NCI-H446 treated with DMSO at 0.1 percent for 48 hours (cell line): ENCODE measurements at regions not wholly inside any gene's neighbourhood (a gene's known extent, or its start where the extent isn't known, plus 50 kb on each side); places are given as distances from the start of the nearest gene placed in this dataset.

ENCODE experiments used
- DNase-seq: peaks from one replicate; lab custom pipeline; 2025; lab: John Stamatoyannopoulos, UW

GRCh38 chr3:67791620-67792019, 137.2 kb upstream of the SUCLG2 start:
- no peak for DNase-seq

- no peak for DNase-seq
Observed at GRCh38 chr3:67790043-67790442, 135.6 kb upstream of the SUCLG2 start.

GRCh38 chr3:67788396-67788795, 134.0 kb upstream of the SUCLG2 start:
- no peak for DNase-seq

- DNase-seq, result no peak
Observed at GRCh38 chr3:67783281-67784250, 129.2 kb upstream of the SUCLG2 start.

GRCh38 chr3:67781871-67782270, 127.5 kb upstream of the SUCLG2 start:
- DNase-seq, result no peak

GRCh38 chr3:67781218-67781617, 126.8 kb upstream of the SUCLG2 start:
- DNase-seq, result no peak

- no peak for DNase-seq
Observed at GRCh38 chr3:67774676-67775075, 120.3 kb upstream of the SUCLG2 start.

GRCh38 chr3:67765575-67765974, 111.2 kb upstream of the SUCLG2 start:
- no peak for DNase-seq

GRCh38 chr3:67745296-67745695, 90.9 kb upstream of the SUCLG2 start:
- no peak for DNase-seq

- no peak for DNase-seq
Observed at GRCh38 chr3:67744699-67745098, 90.3 kb upstream of the SUCLG2 start.

- no peak for DNase-seq
Observed at GRCh38 chr3:67739851-67740250, 85.4 kb upstream of the SUCLG2 start.

- DNase-seq, result no peak
Observed at GRCh38 chr3:67737906-67738865, 83.8 kb upstream of the SUCLG2 start.

- DNase-seq, result no peak
Observed at GRCh38 chr3:67737140-67737539, 82.7 kb upstream of the SUCLG2 start.

- DNase-seq, result no peak
Observed at GRCh38 chr3:67733269-67733950, 79.0 kb upstream of the SUCLG2 start.

- no peak for DNase-seq
Observed at GRCh38 chr3:67724434-67724833, 70.0 kb upstream of the SUCLG2 start.

- no peak for DNase-seq
Observed at GRCh38 chr3:67723863-67724262, 69.5 kb upstream of the SUCLG2 start.

GRCh38 chr3:67719333-67719732, 64.9 kb upstream of the SUCLG2 start:
- no peak for DNase-seq

- no peak for DNase-seq
Observed at GRCh38 chr3:67715971-67716370, 61.6 kb upstream of the SUCLG2 start.

- no peak for DNase-seq
Observed at GRCh38 chr3:67713764-67714469, 59.5 kb upstream of the SUCLG2 start.

- no peak for DNase-seq
Observed at GRCh38 chr3:67712259-67712658, 57.8 kb upstream of the SUCLG2 start.

- no peak for DNase-seq
Observed at GRCh38 chr3:67710396-67710795, 56.0 kb upstream of the SUCLG2 start.
